ENCODE measurements at regions not wholly inside any gene's neighbourhood (a gene's known extent, or its start where the extent isn't known, plus 50 kb on each side); places are given as distances from the start of the nearest gene placed in this dataset.

- Mint-ChIP-seq H3K4me1 (ENCODE audit: insufficient read depth, unreplicated experiment) (no peaks in the 10 kb centered on the region), H3K27me3 (ENCODE audit: insufficient read depth, unreplicated experiment) (no peaks in the 10 kb centered on the region), H3K4me3 (ENCODE audit: unreplicated experiment) (no peak overlapping the region), H3K9me3 (ENCODE audit: unreplicated experiment) (peaks cover 8% of the 10 kb centered on the region), H3K36me3 (ENCODE audit: insufficient read depth, unreplicated experiment) (no peaks in the 10 kb centered on the region), H3K27ac (ENCODE audit: low read depth, unreplicated experiment) (no peak overlapping the region)
- no peak for DNase-seq (ENCODE audit: unreplicated experiment)
- ChIA-PET CTCF (no interaction called here), POLR2A (no interaction called here)
- no peak for TF ChIP-seq CTCF (IDR thresholded peaks at IDR 0.05; ENCODE audit: unreplicated experiment)
- intact Hi-C loops (cut with micrococcal nuclease): no loop called here
- no TSS peak for BruUV-seq (replicated peaks)
These were observed 98.2 kb upstream of the CTNNA2 start for GRCh38 chr2:79414690-79415089.

GRCh38 chr2:79394485-79394859 lies 118.4 kb upstream of the CTNNA2 start:
- intact Hi-C loops (cut with micrococcal nuclease): no loop called here
- no peaks in the 10 kb centered on the region for H3K27me3 Mint-ChIP-seq (ENCODE audit: insufficient read depth, unreplicated experiment)
- DNase-seq (ENCODE audit: unreplicated experiment): no peak
- peaks cover 16% of the 10 kb centered on the region for H3K9me3 Mint-ChIP-seq (ENCODE audit: unreplicated experiment)
- no peak overlapping the region for H3K4me3 Mint-ChIP-seq (ENCODE audit: unreplicated experiment)
- ChIA-PET CTCF (interaction anchor here (0.5 kb wide), 1 partner anchor 1681 kb away, joined by 3 read pairs; no protein-coding TSS in a partner anchor), POLR2A (no interaction called here)
- H3K36me3 Mint-ChIP-seq (ENCODE audit: insufficient read depth, unreplicated experiment): no peaks in the 10 kb centered on the region
- no peaks in the 10 kb centered on the region for H3K4me1 Mint-ChIP-seq (ENCODE audit: insufficient read depth, unreplicated experiment)
- BruUV-seq (replicated peaks): no TSS peak
- no peak overlapping the region for H3K27ac Mint-ChIP-seq (ENCODE audit: low read depth, unreplicated experiment)
- no peak for TF ChIP-seq CTCF (IDR thresholded peaks at IDR 0.05; ENCODE audit: unreplicated experiment)

GRCh38 chr2:79393806-79394484 lies 118.9 kb upstream of the CTNNA2 start:
- ChIA-PET POLR2A (no interaction called here), CTCF (no interaction called here)
- peaks cover 16% of the 10 kb centered on the region for H3K9me3 Mint-ChIP-seq (ENCODE audit: unreplicated experiment)
- TF ChIP-seq CTCF (IDR thresholded peaks at IDR 0.05; ENCODE audit: unreplicated experiment): no peak
- H3K27ac Mint-ChIP-seq (ENCODE audit: low read depth, unreplicated experiment): no peak overlapping the region
- intact Hi-C loops (cut with micrococcal nuclease): no loop called here
- no peaks in the 10 kb centered on the region for H3K36me3 Mint-ChIP-seq (ENCODE audit: insufficient read depth, unreplicated experiment)
- H3K27me3 Mint-ChIP-seq (ENCODE audit: insufficient read depth, unreplicated experiment): no peaks in the 10 kb centered on the region
- DNase-seq (ENCODE audit: unreplicated experiment): no peak
- no TSS peak for BruUV-seq (replicated peaks)
- no peak overlapping the region for H3K4me3 Mint-ChIP-seq (ENCODE audit: unreplicated experiment)
- no peaks in the 10 kb centered on the region for H3K4me1 Mint-ChIP-seq (ENCODE audit: insufficient read depth, unreplicated experiment)

- ChIA-PET CTCF (no interaction called here), POLR2A (no interaction called here)
- intact Hi-C loops (cut with micrococcal nuclease): no loop called here
- H3K27me3 Mint-ChIP-seq (ENCODE audit: insufficient read depth, unreplicated experiment): no peaks in the 10 kb centered on the region
- H3K36me3 Mint-ChIP-seq (ENCODE audit: insufficient read depth, unreplicated experiment): no peaks in the 10 kb centered on the region
- H3K9me3 Mint-ChIP-seq (ENCODE audit: unreplicated experiment): peaks cover 16% of the 10 kb centered on the region
- no TSS peak for BruUV-seq (replicated peaks)
- no peak overlapping the region for H3K4me3 Mint-ChIP-seq (ENCODE audit: unreplicated experiment)
- no peak for DNase-seq (ENCODE audit: unreplicated experiment)
- TF ChIP-seq CTCF (IDR thresholded peaks at IDR 0.05; ENCODE audit: unreplicated experiment): no peak
- H3K4me1 Mint-ChIP-seq (ENCODE audit: insufficient read depth, unreplicated experiment): no peaks in the 10 kb centered on the region
- no peak overlapping the region for H3K27ac Mint-ChIP-seq (ENCODE audit: low read depth, unreplicated experiment)
These were observed 119.7 kb upstream of the CTNNA2 start for GRCh38 chr2:79393107-79393685.
